Stomach (tissue), 4 donors: ENCODE measurements at regions not wholly inside any gene's neighbourhood (a gene's known extent, or its start where the extent isn't known, plus 50 kb on each side); places are given as distances from the start of the nearest gene placed in this dataset.

ENCODE experiments used
- CTCF ChIP-seq, 7 experiments: fragments of 450-650 bp in 4 of 7; fragments of 200-600 bp in 3 of 7; sonication (generic) in 3 of 7; IDR thresholded peaks; one replicate each; pipeline ENCODE4 v1.5.1; 2016 to 2019; ENCODE audit warnings: antibody characterized with exemption in 7 of 7, control low read depth in 2 of 7, mild to moderate bottlenecking in 1 of 7
- EP300 ChIP-seq: sonication (generic); formaldehyde crosslinking; IDR thresholded peaks from one replicate; pipeline ENCODE4 v1.6.1; 2017; ENCODE audit warnings: antibody characterized with exemption
- POLR2AphosphoS5 ChIP-seq, 3 donors: sonication (generic); formaldehyde crosslinking; IDR thresholded peaks; one replicate each; pipeline ENCODE4 v1.6.1; 2016; ENCODE audit warnings: antibody characterized with exemption in 3 of 3

GRCh38 chr5:159641371-159642039 is 274.8 kb upstream of the ADRA1B start:
- no peak for TF ChIP-seq EP300
- TF ChIP-seq CTCF (IDR thresholded peaks at IDR 0.05), result no peak
- no peak for TF ChIP-seq POLR2AphosphoS5 (IDR thresholded peaks at IDR 0.05)
